GM18511 (cell line): ENCODE measurements at regions not wholly inside any gene's neighbourhood (a gene's known extent, or its start where the extent isn't known, plus 50 kb on each side); places are given as distances from the start of the nearest gene placed in this dataset.

ENCODE experiments used
- ATAC-seq: cut with Tn5 transposase; IDR thresholded peaks from one replicate; pipeline ENCODE4 v1.9.1; 2021; ENCODE audit warnings: mild to moderate bottlenecking, moderate library complexity; ENCODE audit not compliant: unreplicated experiment

- ATAC-seq: no peak
These were observed 100.8 kb upstream of the DAAM1 start for GRCh38 chr14:59087711-59088110.

GRCh38 chr14:59090572-59090971 lies 97.9 kb upstream of the DAAM1 start:
- ATAC-seq: no peak

GRCh38 chr14:59091404-59091803 lies 97.1 kb upstream of the DAAM1 start:
- ATAC-seq: no peak

GRCh38 chr14:59091976-59092375 lies 96.5 kb upstream of the DAAM1 start:
- no peak for ATAC-seq

GRCh38 chr14:59093902-59094301 lies 94.6 kb upstream of the DAAM1 start:
- no peak for ATAC-seq

DNA sequence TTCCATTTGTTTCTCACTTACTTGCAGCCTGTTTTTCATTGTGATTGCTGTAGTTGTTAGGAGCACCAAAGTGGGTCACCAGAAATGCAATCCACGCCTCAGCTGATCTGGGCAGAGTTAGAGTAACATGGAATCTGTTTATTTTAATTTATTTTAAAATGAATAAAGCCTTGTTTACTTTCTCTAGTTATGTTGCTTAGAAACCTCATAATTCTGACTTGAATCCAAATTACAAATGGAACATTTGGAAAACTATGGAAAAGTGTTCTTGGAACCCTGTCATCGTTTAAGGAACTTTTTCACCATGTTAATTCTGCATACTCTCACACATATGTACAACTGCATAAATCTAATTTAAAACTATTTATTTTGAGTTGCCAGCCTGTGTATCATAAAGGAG lies 92.2 kb upstream of the DAAM1 start:
- ATAC-seq: no peak

- ATAC-seq: no peak
These were observed 90.8 kb upstream of the DAAM1 start for GRCh38 chr14:59097681-59098080.

DNA sequence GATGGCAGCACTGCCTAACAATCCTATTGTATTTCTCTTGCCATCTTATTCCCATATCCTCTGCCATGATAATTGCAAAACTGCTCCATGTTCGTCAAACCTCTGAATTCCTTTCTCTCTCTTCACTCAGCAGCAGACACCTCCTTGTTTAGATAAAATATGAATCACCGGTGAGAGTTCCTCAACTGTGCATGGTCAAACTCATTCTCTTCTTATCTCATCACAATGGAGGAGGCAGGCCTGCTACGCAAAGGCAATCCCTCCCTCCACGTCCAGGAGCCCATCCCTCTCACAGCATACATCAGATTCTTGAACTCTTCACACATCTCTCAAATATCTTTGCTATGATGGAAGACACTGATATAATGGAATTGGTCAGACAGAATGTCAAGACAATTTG lies 90.1 kb upstream of the DAAM1 start:
- no peak for ATAC-seq

GRCh38 chr14:59100205-59100604 lies 88.3 kb upstream of the DAAM1 start:
- no peak for ATAC-seq

GRCh38 chr14:59101476-59101875 lies 87.0 kb upstream of the DAAM1 start:
- ATAC-seq: no peak

DNA sequence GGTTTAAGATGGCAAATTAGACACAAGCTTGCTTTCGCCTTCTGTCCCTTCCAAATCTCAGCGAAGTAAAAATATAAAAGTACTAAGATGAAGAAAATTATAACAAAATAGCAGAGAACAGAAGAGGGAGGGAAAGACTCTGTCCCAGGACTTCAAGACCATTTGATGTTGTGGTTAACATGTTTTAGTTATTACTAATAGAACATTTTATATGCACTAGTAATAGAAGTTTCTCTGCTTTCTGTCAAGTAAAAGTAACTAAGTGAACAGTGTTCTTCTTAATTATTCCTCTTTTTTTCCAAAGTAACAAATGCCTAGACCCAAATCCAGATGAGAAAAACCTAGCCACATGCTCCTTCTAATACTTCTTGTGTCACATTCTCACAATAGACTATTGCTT lies 85.1 kb upstream of the DAAM1 start:
- no peak for ATAC-seq

- peak; percentile 45 for ATAC-seq
These were observed 80.6 kb upstream of the DAAM1 start for GRCh38 chr14:59107819-59108218.

- ATAC-seq: peak; percentile 78
These were observed 71.5 kb upstream of the DAAM1 start for GRCh38 chr14:59116984-59117415.

- ATAC-seq: no peak
These were observed 70.5 kb upstream of the DAAM1 start for GRCh38 chr14:59117754-59118528.

GRCh38 chr14:59120921-59121320 lies 67.5 kb upstream of the DAAM1 start:
- no peak for ATAC-seq

GRCh38 chr14:59123531-59123930 lies 64.9 kb upstream of the DAAM1 start:
- ATAC-seq: no peak

DNA sequence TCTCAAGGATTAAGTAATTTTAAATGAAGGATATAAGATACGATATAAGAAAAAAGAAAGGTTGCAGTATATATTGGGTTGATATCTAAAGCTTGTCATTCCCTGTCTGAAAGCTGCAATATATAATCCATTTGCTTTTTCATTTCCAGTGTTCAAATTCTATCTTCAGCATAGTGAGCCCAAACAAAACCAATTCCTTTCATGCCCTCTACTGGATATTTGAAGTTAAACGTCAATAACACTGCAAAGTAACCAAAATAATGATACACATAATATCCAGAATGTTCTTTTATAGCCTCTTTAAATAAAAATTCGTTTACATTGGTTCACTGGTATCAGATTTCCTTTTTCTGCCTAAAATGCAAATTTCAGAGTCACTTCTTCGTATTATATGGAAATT lies 64.5 kb upstream of the DAAM1 start:
- ATAC-seq: no peak

GRCh38 chr14:59125156-59125555 lies 63.3 kb upstream of the DAAM1 start:
- no peak for ATAC-seq

DNA sequence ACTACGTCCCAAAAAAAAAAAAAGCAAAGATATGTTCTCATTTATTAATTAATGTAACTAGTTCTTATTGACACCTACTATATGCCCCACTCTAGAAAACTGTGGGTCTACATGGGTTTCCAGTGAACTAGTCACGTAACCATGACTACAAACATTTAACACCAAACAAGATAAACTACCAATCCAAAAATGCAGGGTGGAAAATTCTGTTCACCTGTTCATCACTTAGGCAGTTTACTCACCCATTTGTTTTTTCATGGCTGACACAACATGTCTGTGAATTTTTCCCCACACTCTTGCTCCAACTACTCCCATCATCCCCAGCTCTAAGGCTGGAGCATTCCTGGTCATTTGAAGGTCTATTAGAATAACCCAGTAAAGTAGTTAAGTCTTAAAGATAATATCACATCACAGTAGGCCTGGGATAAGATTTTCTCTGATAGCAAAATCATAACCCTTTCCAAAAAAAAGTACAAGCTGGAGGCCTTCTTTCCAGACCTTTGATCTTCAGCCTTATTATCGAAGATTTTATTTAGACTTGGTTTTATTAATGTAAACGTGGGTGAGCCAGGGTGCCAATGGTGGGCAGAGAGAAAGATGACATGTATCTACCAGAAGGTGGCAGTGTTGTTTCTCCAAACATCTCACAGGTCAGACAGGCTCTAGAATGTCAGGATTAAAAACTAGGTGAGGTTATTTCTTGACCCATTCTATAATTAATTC lies 61.6 kb upstream of the DAAM1 start:
- peak; percentile 80 for ATAC-seq

DNA sequence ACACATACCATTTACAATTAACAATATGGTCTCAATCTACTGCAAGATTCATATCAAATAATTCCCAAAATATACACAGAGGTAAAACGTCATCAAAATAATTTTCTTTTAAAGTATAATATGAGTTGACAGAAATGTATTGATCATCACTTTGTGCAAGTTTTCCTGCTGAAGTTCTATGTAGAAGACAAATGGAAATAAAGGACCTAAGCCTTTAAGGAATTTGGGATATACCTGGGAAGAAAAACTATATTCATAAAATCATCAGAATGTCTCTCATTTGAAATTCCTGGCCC lies 61.1 kb upstream of the DAAM1 start:
- no peak for ATAC-seq

- no peak for ATAC-seq
These were observed 58.0 kb upstream of the DAAM1 start for GRCh38 chr14:59130462-59130861.

DNA sequence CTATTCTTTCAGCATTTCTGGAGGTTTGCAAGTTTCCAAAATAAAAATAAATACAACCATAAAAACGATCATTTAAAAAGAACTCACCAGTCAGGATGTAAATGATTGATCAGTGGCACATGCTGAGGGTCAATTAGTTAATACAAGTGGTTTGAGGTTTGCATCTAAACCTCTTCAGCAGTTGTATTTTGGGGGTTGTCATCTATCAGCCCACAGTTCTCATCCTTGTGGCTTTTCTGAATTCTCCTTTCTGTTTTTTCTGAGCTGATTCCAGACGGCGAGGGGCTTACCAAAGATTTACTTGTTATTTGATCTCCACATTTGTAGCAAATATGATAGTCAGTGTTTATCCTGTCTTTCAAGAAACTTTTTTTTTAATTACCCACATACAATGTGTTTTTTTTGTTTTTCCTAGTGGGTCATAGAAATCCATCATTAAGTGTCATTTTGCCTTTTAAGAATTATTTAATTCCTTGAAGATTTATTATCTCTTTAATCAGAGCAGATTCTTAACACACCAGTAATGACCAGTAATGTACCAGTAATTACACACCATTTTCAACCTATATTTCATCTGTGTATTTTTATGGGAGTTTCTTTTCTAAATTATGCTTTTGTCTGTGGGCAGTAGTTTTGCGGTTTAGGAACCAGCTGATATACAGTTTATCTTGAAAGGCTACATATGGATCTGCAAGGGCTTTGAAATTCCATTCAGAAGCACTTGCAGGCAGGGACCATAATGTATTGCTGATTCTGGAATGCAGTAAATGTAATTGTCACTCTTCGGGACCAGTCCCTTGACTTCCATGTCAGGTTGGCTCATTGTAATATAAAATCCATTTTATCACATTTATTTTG lies 56.3 kb upstream of the DAAM1 start:
- ATAC-seq: no peak
